ENCODE measurements at regions not wholly inside any gene's neighbourhood (a gene's known extent, or its start where the extent isn't known, plus 50 kb on each side); places are given as distances from the start of the nearest gene placed in this dataset.
"Not testable (repeated sequence)": the region's sequence is repeated elsewhere in the genome, so short reads cannot be mapped to it uniquely, and the experiment has no call there.

- no peak for DNase-seq (ENCODE audit: low read depth)
- no peak for TF ChIP-seq CTCF (IDR thresholded peaks at IDR 0.05; ENCODE audit: low read length, missing control alignments)
- no peak overlapping the region for H3K4me3 ChIP-seq (replicated peaks; ENCODE audit: low read depth, low read length)
Observed at GRCh38 chr10:28367413-28367812, 64.5 kb upstream of the MPP7 start.

GRCh38 chr10:28367929-28368484 is 65.1 kb upstream of the MPP7 start:
- DNase-seq (ENCODE audit: low read depth), result no peak
- H3K4me3 ChIP-seq (replicated peaks; ENCODE audit: low read depth, low read length), result no peak overlapping the region
- TF ChIP-seq CTCF (IDR thresholded peaks at IDR 0.05; ENCODE audit: low read length, missing control alignments), result no peak

- H3K4me3 ChIP-seq (replicated peaks; ENCODE audit: low read depth, low read length), result no peak overlapping the region
- TF ChIP-seq CTCF (IDR thresholded peaks at IDR 0.05; ENCODE audit: low read length, missing control alignments), result no peak
Observed at GRCh38 chr10:28370107-28370835, 67.4 kb upstream of the MPP7 start.

GRCh38 chr10:28371638-28372037 is 68.8 kb upstream of the MPP7 start:
- not testable (repeated sequence) for H3K4me3 ChIP-seq (replicated peaks; ENCODE audit: low read depth, low read length); DNase-seq (ENCODE audit: low read depth)

More at GRCh38 chr10:28370107-28370835, 67.4 kb upstream of the MPP7 start:
- no peak for DNase-seq (ENCODE audit: low read depth)

- no peak for TF ChIP-seq CTCF (IDR thresholded peaks at IDR 0.05; ENCODE audit: low read length, missing control alignments)
Observed at GRCh38 chr10:28374036-28374435, 71.2 kb upstream of the MPP7 start.

GRCh38 chr10:28375399-28376354 is 72.8 kb upstream of the MPP7 start:
- peak; percentile 49 for DNase-seq (ENCODE audit: low read depth)
- TF ChIP-seq CTCF (IDR thresholded peaks at IDR 0.05; ENCODE audit: low read length, missing control alignments), result no peak
- H3K4me3 ChIP-seq (replicated peaks; ENCODE audit: low read depth, low read length), result no peak overlapping the region

More at GRCh38 chr10:28374036-28374435, 71.2 kb upstream of the MPP7 start:
- DNase-seq (ENCODE audit: low read depth), result no peak
- no peak overlapping the region for H3K4me3 ChIP-seq (replicated peaks; ENCODE audit: low read depth, low read length)

GRCh38 chr10:28378986-28379585 is 76.2 kb upstream of the MPP7 start:
- H3K4me3 ChIP-seq (replicated peaks; ENCODE audit: low read depth, low read length), result no peak overlapping the region
- no peak for TF ChIP-seq CTCF (IDR thresholded peaks at IDR 0.05; ENCODE audit: low read length, missing control alignments)
- DNase-seq (ENCODE audit: low read depth), result no peak

Measured in fibroblast of pulmonary artery (primary cell).